Stimulated activated CD4-positive, alpha-beta T cell treated with anti-CD3 and anti-CD28 coated beads, TNF-alpha, amount 100 ng/mL, for 24 hours (primary cell): ENCODE measurements at regions not wholly inside any gene's neighbourhood (a gene's known extent, or its start where the extent isn't known, plus 50 kb on each side); places are given as distances from the start of the nearest gene placed in this dataset.
"Not testable (repeated sequence)": the region's sequence is repeated elsewhere in the genome, so short reads cannot be mapped to it uniquely, and the experiment has no call there.

Source experiments
- DNase-seq, 3 experiments: peaks; one replicate each; pipeline ENCODE4 v3.0.0-alpha.2; 2020; ENCODE audit warnings: low read depth in 3 of 3

GRCh38 chr12:46670636-46671035 lies 155.2 kb downstream of the SLC38A4 start:
- DNase-seq: no peak

- no peak for DNase-seq
Observed at GRCh38 chr12:46669720-46670119, 156.1 kb downstream of the SLC38A4 start.

GRCh38 chr12:46667551-46667950 lies 158.2 kb downstream of the SLC38A4 start:
- DNase-seq: no peak

- DNase-seq: no peak
Observed at GRCh38 chr12:46664761-46665287, 161.0 kb downstream of the SLC38A4 start.

- DNase-seq: no peak
Observed at GRCh38 chr12:46663318-46663717, 162.5 kb downstream of the SLC38A4 start.

- no peak for DNase-seq
Observed at GRCh38 chr12:46661110-46661845, 164.5 kb downstream of the SLC38A4 start.

- no peak for DNase-seq
Observed at GRCh38 chr12:46660719-46661109, 165.1 kb downstream of the SLC38A4 start.

GRCh38 chr12:46660276-46660675 lies 165.5 kb downstream of the SLC38A4 start:
- no peak for DNase-seq

GRCh38 chr12:46659824-46660223 lies 166.0 kb downstream of the SLC38A4 start:
- no peak for DNase-seq

GRCh38 chr12:46659032-46659650 lies 166.7 kb downstream of the SLC38A4 start:
- DNase-seq: no peak

- DNase-seq: no peak
Observed at GRCh38 chr12:46657453-46658411, 168.1 kb downstream of the SLC38A4 start.

- DNase-seq: not testable (repeated sequence)
Observed at GRCh38 chr12:46655984-46656383, 169.8 kb downstream of the SLC38A4 start.

GRCh38 chr12:46653311-46653710 lies 172.5 kb downstream of the SLC38A4 start:
- no peak for DNase-seq

- DNase-seq: no peak
Observed at GRCh38 chr12:46652692-46653091, 173.1 kb downstream of the SLC38A4 start.

GRCh38 chr12:46650688-46651087 lies 175.1 kb downstream of the SLC38A4 start:
- DNase-seq: no peak

- DNase-seq: no peak
Observed at GRCh38 chr12:46649433-46649832, 176.4 kb downstream of the SLC38A4 start.

- DNase-seq: no peak
Observed at GRCh38 chr12:46647034-46647433, 178.8 kb downstream of the SLC38A4 start.

- not testable (repeated sequence) for DNase-seq
Observed at GRCh38 chr12:46641649-46642048, 184.1 kb downstream of the SLC38A4 start.

- DNase-seq: no peak
Observed at GRCh38 chr12:46635818-46636217, 190.0 kb downstream of the SLC38A4 start.

- DNase-seq: no peak
Observed at GRCh38 chr12:46629331-46630229, 196.2 kb downstream of the SLC38A4 start.

- DNase-seq: no peak
Observed at GRCh38 chr12:46628176-46628575, 197.6 kb downstream of the SLC38A4 start.
